HL-60/S4 treated with phorbol 12-myristate 13-acetate at 8.2 ng/mL for 4 days and 3 days (cell line): ENCODE measurements at regions not wholly inside any gene's neighbourhood (a gene's known extent, or its start where the extent isn't known, plus 50 kb on each side); places are given as distances from the start of the nearest gene placed in this dataset.

Experiments used
- in situ Hi-C: fragments of 300-500 bp; cut with MboI; formaldehyde crosslinking; loops from 2 replicates; pipeline ENCODE4 v1.15.0; 2022; ENCODE audit warnings: low sequenced_read_pairs

- in situ Hi-C loops: no loop called here
Observed at GRCh38 chr10:44845361-44846175, 65.6 kb upstream of the TMEM72 start.

GRCh38 chr10:44847110-44847509, 64.0 kb upstream of the TMEM72 start:
- in situ Hi-C loops: no loop called here

- in situ Hi-C loops: no loop called here
Observed at GRCh38 chr10:44848211-44848610, 62.9 kb upstream of the TMEM72 start.

- in situ Hi-C loops: loop anchor here (25.0 kb wide), 2 partner anchors 463 to 1163 kb away; partner anchors contain the start of gene CXCL12
Observed at GRCh38 chr10:44849936-44850335, 61.2 kb upstream of the TMEM72 start.

GRCh38 chr10:44850356-44850934, 60.7 kb upstream of the TMEM72 start:
- in situ Hi-C loops: loop anchor here (25.0 kb wide), 2 partner anchors 463 to 1163 kb away; partner anchors contain the start of gene CXCL12

GRCh38 chr10:44851413-44851812, 59.7 kb upstream of the TMEM72 start:
- in situ Hi-C loops: loop anchor here (25.0 kb wide), 2 partner anchors 464 to 1164 kb away; partner anchors contain the start of gene CXCL12

- in situ Hi-C loops: loop anchor here (25.0 kb wide), 2 partner anchors 465 to 1165 kb away; partner anchors contain the start of gene CXCL12
Observed at GRCh38 chr10:44851881-44852280, 59.3 kb upstream of the TMEM72 start.

- in situ Hi-C loops: loop anchor here (25.0 kb wide), 2 partner anchors 466 to 1166 kb away; partner anchors contain the start of gene CXCL12
Observed at GRCh38 chr10:44853148-44853734, 57.9 kb upstream of the TMEM72 start.

- in situ Hi-C loops: loop anchor here (25.0 kb wide), 2 partner anchors 466 to 1166 kb away; partner anchors contain the start of gene CXCL12
Observed at GRCh38 chr10:44853796-44854195, 57.3 kb upstream of the TMEM72 start.

- in situ Hi-C loops: loop anchor here (25.0 kb wide), 2 partner anchors 468 to 1168 kb away; partner anchors contain the start of gene CXCL12
Observed at GRCh38 chr10:44854693-44855350, 56.3 kb upstream of the TMEM72 start.

- in situ Hi-C loops: loop anchor here (25.0 kb wide), 2 partner anchors 469 to 1169 kb away; partner anchors contain the start of gene CXCL12
Observed at GRCh38 chr10:44856696-44857095, 54.4 kb upstream of the TMEM72 start.

- in situ Hi-C loops: loop anchor here (25.0 kb wide), 2 partner anchors 470 to 1170 kb away; partner anchors contain the start of gene CXCL12
Observed at GRCh38 chr10:44857363-44858016, 53.6 kb upstream of the TMEM72 start.

- in situ Hi-C loops: loop anchor here (25.0 kb wide), 2 partner anchors 471 to 1171 kb away; partner anchors contain the start of gene CXCL12
Observed at GRCh38 chr10:44858017-44858371, 53.1 kb upstream of the TMEM72 start.

- in situ Hi-C loops: loop anchor here (25.0 kb wide), 2 partner anchors 472 to 1172 kb away; partner anchors contain the start of gene CXCL12
Observed at GRCh38 chr10:44858988-44859387, 52.1 kb upstream of the TMEM72 start.

GRCh38 chr10:44859546-44860285, 51.4 kb upstream of the TMEM72 start:
- in situ Hi-C loops: loop anchor here (25.0 kb wide), 2 partner anchors 472 to 1172 kb away; partner anchors contain the start of gene CXCL12

- in situ Hi-C loops: loop anchor here (25.0 kb wide), 2 partner anchors 474 to 1174 kb away; partner anchors contain the start of gene CXCL12
Observed at GRCh38 chr10:44860811-44861736, 50.1 kb upstream of the TMEM72 start.
